HepG2 (cell line): ENCODE measurements at regions not wholly inside any gene's neighbourhood (a gene's known extent, or its start where the extent isn't known, plus 50 kb on each side); places are given as distances from the start of the nearest gene placed in this dataset.

Experiments
- ATAC-seq: fragments of 200-7000 bp; cut with Tn5 transposase; 3 replicates; pipeline ENCODE4 v1.9.1; 2020; ENCODE audit warnings: mild to moderate bottlenecking, moderate library complexity
- BruUV-seq: library from RNA; stranded (reverse); fragments of 400-500 nt; replicated peaks from 2 replicates; lab custom pipeline; 2021; lab: Mats Ljungman, UMichigan
- CTCF ChIA-PET: fragments of 300-600 bp; formaldehyde crosslinking; extraction: SDS; loops from one replicate; lab custom pipeline; 2021; ENCODE audit warnings: low total read pairs, inconsistent platforms, low intra/inter-chr PET ratio; lab: Yijun Ruan, JAX
- POLR2A ChIA-PET: fragments of 350-600 bp; sonication (Branson Sonifier 250); formaldehyde crosslinking; loops from one replicate; lab custom pipeline; 2020; ENCODE audit warnings: antibody characterized with exemption, inconsistent platforms; lab: Yijun Ruan, JAX
- DNase-seq: peaks from one replicate; pipeline ENCODE4 v3.0.0-alpha.2; 2015; ENCODE audit warnings: low spot score
- FAIRE-seq: peaks from 3 replicates; lab custom pipeline; 2011; peaks lifted over from hg19 to GRCh38; lab: Jason Lieb, UNC
- H2AFZ ChIP-seq: one replicate; pipeline ENCODE4 v1.6.1; 2011; ENCODE audit warnings: low read length, inconsistent platforms
- H3K27ac ChIP-seq: fragments of 300-600 bp; 3 replicates; pipeline ENCODE4 v1.8.0; 2011; ENCODE audit warnings: mixed run types, mild to moderate bottlenecking, mixed read lengths, low read length, inconsistent platforms; ENCODE audit not compliant: insufficient read depth; ENCODE audit errors: extremely low read length
- H3K27me3 ChIP-seq, 2 experiments: fragments of 200-600 bp in 1 of 2; 2 replicates in 1 of 2; 3 replicates in 1 of 2; pipeline versions ENCODE4 v1.6.0 to v1.8.0; 2011; ENCODE audit warnings: low read length in 2 of 2, mild to moderate bottlenecking in 2 of 2, moderate library complexity in 2 of 2, inconsistent platforms in 1 of 2; ENCODE audit not compliant: insufficient read depth in 2 of 2, control insufficient read depth in 1 of 2
- H3K36me3 ChIP-seq, 2 experiments: fragments of 200-600 bp in 1 of 2; replicated peaks in 1 of 2; 2 replicates in 1 of 2; 3 replicates in 1 of 2; pipeline versions ENCODE4 v1.5.1 to v1.8.0; 2011; ENCODE audit warnings: low read length in 2 of 2, inconsistent platforms in 1 of 2; ENCODE audit not compliant: insufficient read depth in 2 of 2, control insufficient read depth in 1 of 2
- H3K4me1 ChIP-seq: 2 replicates; pipeline ENCODE4 v1.5.1; 2012; ENCODE audit warnings: low read length, inconsistent platforms; ENCODE audit not compliant: insufficient read depth
- H3K4me2 ChIP-seq: 2 replicates; pipeline ENCODE4 v1.6.0; 2011; ENCODE audit warnings: low read depth, low read length, inconsistent platforms
- H3K4me3 ChIP-seq, 3 experiments: fragments of 200-600 bp in 1 of 3; sonication (generic), shearing (Covaris generic) in 1 of 3; replicated peaks in 1 of 3; 2 replicates each; pipeline ENCODE4 v1.5.1; 2011 to 2016; ENCODE audit warnings: low read length in 3 of 3, inconsistent platforms in 2 of 3, low read depth in 2 of 3, mild to moderate bottlenecking in 2 of 3, control low read depth in 1 of 3, mixed read lengths in 1 of 3; ENCODE audit not compliant: insufficient read depth in 1 of 3
- H3K79me2 ChIP-seq: one replicate; pipeline ENCODE4 v1.6.1; 2011; ENCODE audit warnings: low read length, inconsistent platforms; ENCODE audit not compliant: insufficient read depth
- H3K9ac ChIP-seq: 2 replicates; pipeline ENCODE4 v1.6.0; 2011; ENCODE audit warnings: mild to moderate bottlenecking, low read depth, low read length, inconsistent platforms; ENCODE audit not compliant: insufficient read depth
- H3K9me3 ChIP-seq: 2 replicates; pipeline ENCODE4 v1.5.1; 2012; ENCODE audit warnings: mild to moderate bottlenecking, low read length
- H4K20me1 ChIP-seq: 2 replicates; pipeline ENCODE4 v1.6.0; 2011; ENCODE audit warnings: inconsistent platforms, mild to moderate bottlenecking, low read length, moderate library complexity; ENCODE audit not compliant: insufficient read depth
- AHR ChIP-seq: IDR thresholded peaks from 2 replicates; pipeline ENCODE4 v1.6.1; 2018; ENCODE audit warnings: missing genetic modification reagents, missing compliant biosample characterization
- DNMT3B ChIP-seq: conservative IDR thresholded peaks from 2 replicates; pipeline ENCODE4 v1.6.1; 2016; ENCODE audit warnings: missing biosample characterization, control low read depth
- ELF1 ChIP-seq: sonication (generic); formaldehyde crosslinking; IDR thresholded peaks from 2 replicates; pipeline ENCODE4 v1.4.0; 2020; ENCODE audit warnings: missing genetic modification reagents
- FLYWCH1 ChIP-seq: sonication (generic); formaldehyde crosslinking; IDR thresholded peaks from 2 replicates; pipeline ENCODE4 v1.8.1; 2023; ENCODE audit warnings: mild to moderate bottlenecking, missing genetic modification reagents
- HES4 ChIP-seq: sonication (generic); formaldehyde crosslinking; IDR thresholded peaks from 2 replicates; pipeline ENCODE4 v1.9.0; 2021; ENCODE audit warnings: mild to moderate bottlenecking, missing genetic modification reagents, borderline replicate concordance
- HMG20A ChIP-seq: IDR thresholded peaks from 2 replicates; pipeline ENCODE4 v1.6.1; 2016; ENCODE audit warnings: borderline replicate concordance
- HNRNPUL1 ChIP-seq: fragments of 200-400 bp; formaldehyde crosslinking; IDR thresholded peaks from 2 replicates; pipeline ENCODE4 v1.6.1; 2017; ENCODE audit warnings: low read depth, mild to moderate bottlenecking, low read length, moderate library complexity
- MIER2 ChIP-seq: IDR thresholded peaks from 2 replicates; pipeline ENCODE4 v1.6.1; 2016; ENCODE audit warnings: missing biosample characterization, missing genetic modification reagents
- NFE2L2 ChIP-seq: fragments of 150-350 bp; IDR thresholded peaks from 2 replicates; pipeline ENCODE4 v1.6.1; 2014; ENCODE audit warnings: low read length
- NONO ChIP-seq, 2 experiments: fragments of 450-650 bp in 1 of 2; sonication (generic) in 1 of 2; formaldehyde crosslinking in 1 of 2; IDR thresholded peaks in 1 of 2; conservative IDR thresholded peaks in 1 of 2; 2 replicates each; pipeline versions ENCODE4 v1.6.1 to v1.8.0; 2017 to 2022; ENCODE audit warnings: mild to moderate bottlenecking in 1 of 2, missing genetic modification reagents in 1 of 2, moderate library complexity in 1 of 2
- NR2F1 ChIP-seq, 2 experiments: fragments of 450-650 bp in 1 of 2; formaldehyde crosslinking in 1 of 2; IDR thresholded peaks; 2 replicates each; pipeline versions ENCODE4 v1.5.0 to v1.6.1; 2016 to 2020; ENCODE audit warnings: mild to moderate bottlenecking in 1 of 2, missing compliant biosample characterization in 1 of 2, missing genetic modification reagents in 1 of 2, moderate library complexity in 1 of 2
- PHF21A ChIP-seq: sonication (generic); formaldehyde crosslinking; IDR thresholded peaks from 2 replicates; pipeline ENCODE4 v1.5.0; 2020; ENCODE audit warnings: mild to moderate bottlenecking, missing genetic modification reagents
- TOE1 ChIP-seq: sonication (generic); formaldehyde crosslinking; IDR thresholded peaks from 2 replicates; pipeline ENCODE4 v1.4.0; 2020; ENCODE audit warnings: mild to moderate bottlenecking, missing genetic modification reagents
- ZC3H13 ChIP-seq: sonication (generic); formaldehyde crosslinking; IDR thresholded peaks from 2 replicates; pipeline ENCODE4 v1.8.1; 2023; ENCODE audit warnings: mild to moderate bottlenecking, missing genetic modification reagents, moderate library complexity
- ZMYM4 ChIP-seq: sonication (generic); formaldehyde crosslinking; IDR thresholded peaks from 2 replicates; pipeline ENCODE4 v1.8.1; 2023; ENCODE audit warnings: mild to moderate bottlenecking, missing genetic modification reagents
- ZNF180 ChIP-seq: sonication (generic); formaldehyde crosslinking; IDR thresholded peaks from 2 replicates; pipeline ENCODE4 v1.4.0; 2020; ENCODE audit warnings: low read depth, missing genetic modification reagents, borderline replicate concordance
- ZNF251 ChIP-seq: sonication (generic); formaldehyde crosslinking; IDR thresholded peaks from 2 replicates; pipeline ENCODE4 v1.9.0; 2021; ENCODE audit warnings: mild to moderate bottlenecking, missing genetic modification reagents
- ZNF3 ChIP-seq: IDR thresholded peaks from 2 replicates; pipeline ENCODE4 v1.7.0; 2017; ENCODE audit warnings: inconsistent platforms
- ZNF30 ChIP-seq: sonication (generic); formaldehyde crosslinking; IDR thresholded peaks from 2 replicates; pipeline ENCODE4 v1.5.0; 2020; ENCODE audit warnings: mild to moderate bottlenecking, missing genetic modification reagents
- ZNF367 ChIP-seq: sonication (generic); formaldehyde crosslinking; IDR thresholded peaks from 2 replicates; pipeline ENCODE4 v1.4.0; 2020; ENCODE audit warnings: missing genetic modification reagents, borderline replicate concordance
- ZNF432 ChIP-seq: sonication (generic); formaldehyde crosslinking; IDR thresholded peaks from 2 replicates; pipeline ENCODE4 v1.5.0; 2020; ENCODE audit warnings: missing genetic modification reagents, mild to moderate bottlenecking, borderline replicate concordance
- in situ Hi-C: cut with HindIII; loops from 2 replicates; pipeline ENCODE4 v1.10.0; 2017; ENCODE audit warnings: low pct_unique_long_range_greater_than_20kb; ENCODE audit not compliant: extremely low pct_ligation_motif_present
- intact Hi-C: fragments of 100-400 bp; cut with micrococcal nuclease; formaldehyde crosslinking; loops from one replicate; pipeline ENCODE4 v1.10.0; 2022; ENCODE audit not compliant: unreplicated experiment
- TF ChIP-seq, protein P1 (sequence below): sonication (generic); formaldehyde crosslinking; IDR thresholded peaks from 2 replicates; pipeline ENCODE4 v1.9.0; 2022; ENCODE audit warnings: low read depth, missing genetic modification reagents
- TF ChIP-seq, protein P2 (sequence below): sonication (generic); formaldehyde crosslinking; IDR thresholded peaks from 2 replicates; pipeline ENCODE4 v1.5.1; 2020; ENCODE audit warnings: mild to moderate bottlenecking, missing genetic modification reagents, moderate library complexity

DNA sequence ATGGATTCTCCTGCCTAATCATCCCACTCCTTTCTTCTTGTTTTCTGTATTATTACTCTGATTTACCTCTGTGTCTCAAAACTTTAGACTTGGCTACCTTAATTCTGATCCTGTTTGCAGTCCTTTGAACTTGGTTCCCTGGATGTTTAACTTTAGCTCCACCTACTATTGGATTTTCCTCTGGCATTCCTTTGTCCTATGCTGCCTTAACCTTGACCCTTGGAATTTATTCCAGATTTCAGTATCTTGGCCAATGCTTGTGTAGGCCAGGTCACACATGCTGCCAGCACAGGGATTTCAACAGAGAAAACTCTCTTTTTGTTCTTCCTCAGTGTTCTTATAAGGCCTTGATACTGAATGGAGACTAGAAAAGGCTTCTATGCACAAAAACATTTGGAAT is 65.0 kb upstream of the DNAJC19 start:
- FAIRE-seq (peak; percentile 57), DNase-seq (peak; percentile 57), ATAC-seq (peak; percentile 94)
- Histone ChIP-seq H3K36me3 (no peaks in the 10 kb centered on the region), H3K79me2 (no peaks in the 10 kb centered on the region), H3K9ac (no peak overlapping the region), H3K27ac (no peak overlapping the region), H3K4me1 (peaks cover 18% of the 10 kb centered on the region), H3K27me3 (no peaks in the 10 kb centered on the region), H3K9me3 (no peaks in the 10 kb centered on the region), H4K20me1 (no peaks in the 10 kb centered on the region), H3K4me3 (no peak overlapping the region), H3K4me2 (no peak overlapping the region), H2AFZ (no peak overlapping the region)
- in situ Hi-C loops (no loop called here), intact Hi-C loops (no loop called here)
- ChIA-PET POLR2A (interaction anchor here (0.8 to 2.2 kb wide), 2 partner anchors 64 to 142 kb away, joined by 3 to 7 read pairs; partner anchors contain the start of gene FXR1), CTCF (no interaction called here)
- BruUV-seq = no TSS peak
- no peak for TF ChIP-seq ZNF367 (CRISPR knock-in tag)
- TF ChIP-seq AHR = no peak
- no peak for TF ChIP-seq NFE2L2
- no peak for TF ChIP-seq DNMT3B (CRISPR knock-in tag)
- no peak for TF ChIP-seq FLYWCH1 (CRISPR knock-in tag)
- no peak for TF ChIP-seq ZNF432 (CRISPR knock-in tag)
- TF ChIP-seq NONO (IDR thresholded peaks at IDR 0.05) = no peak
- no peak for TF ChIP-seq NONO (CRISPR knock-in tag; conservative IDR thresholded peaks at IDR 0.05)
- no peak for TF ChIP-seq TOE1 (CRISPR knock-in tag)
- TF ChIP-seq HNRNPUL1 = no peak
- TF ChIP-seq, protein P1, sequence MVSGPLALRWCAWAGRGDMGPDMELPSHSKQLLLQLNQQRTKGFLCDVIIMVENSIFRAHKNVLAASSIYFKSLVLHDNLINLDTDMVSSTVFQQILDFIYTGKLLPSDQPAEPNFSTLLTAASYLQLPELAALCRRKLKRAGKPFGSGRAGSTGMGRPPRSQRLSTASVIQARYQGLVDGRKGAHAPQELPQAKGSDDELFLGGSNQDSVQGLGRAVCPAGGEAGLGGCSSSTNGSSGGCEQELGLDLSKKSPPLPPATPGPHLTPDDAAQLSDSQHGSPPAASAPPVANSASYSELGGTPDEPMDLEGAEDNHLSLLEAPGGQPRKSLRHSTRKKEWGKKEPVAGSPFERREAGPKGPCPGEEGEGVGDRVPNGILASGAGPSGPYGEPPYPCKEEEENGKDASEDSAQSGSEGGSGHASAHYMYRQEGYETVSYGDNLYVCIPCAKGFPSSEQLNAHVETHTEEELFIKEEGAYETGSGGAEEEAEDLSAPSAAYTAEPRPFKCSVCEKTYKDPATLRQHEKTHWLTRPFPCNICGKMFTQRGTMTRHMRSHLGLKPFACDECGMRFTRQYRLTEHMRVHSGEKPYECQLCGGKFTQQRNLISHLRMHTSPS = no peak
- TF ChIP-seq ZC3H13 (CRISPR knock-in tag) = no peak
- peak; percentile 33; the same call in 1 of the 2 replicates for TF ChIP-seq ZMYM4 (CRISPR knock-in tag)
- no peak for TF ChIP-seq ZNF180
- TF ChIP-seq ZNF251 (CRISPR knock-in tag) = no peak
- TF ChIP-seq NR2F1 (CRISPR knock-in tag; IDR thresholded peaks at IDR 0.05) = peak; percentile 46 to 55; a peak in 1 of 4 replicates
- TF ChIP-seq HMG20A (CRISPR knock-in tag) = 0 out of 2 replicates have a peak, but pooled peaks have one; percentile 51
- no peak for TF ChIP-seq ZNF3 (CRISPR knock-in tag)
- TF ChIP-seq MIER2 (CRISPR knock-in tag) = no peak
- TF ChIP-seq, protein P2, sequence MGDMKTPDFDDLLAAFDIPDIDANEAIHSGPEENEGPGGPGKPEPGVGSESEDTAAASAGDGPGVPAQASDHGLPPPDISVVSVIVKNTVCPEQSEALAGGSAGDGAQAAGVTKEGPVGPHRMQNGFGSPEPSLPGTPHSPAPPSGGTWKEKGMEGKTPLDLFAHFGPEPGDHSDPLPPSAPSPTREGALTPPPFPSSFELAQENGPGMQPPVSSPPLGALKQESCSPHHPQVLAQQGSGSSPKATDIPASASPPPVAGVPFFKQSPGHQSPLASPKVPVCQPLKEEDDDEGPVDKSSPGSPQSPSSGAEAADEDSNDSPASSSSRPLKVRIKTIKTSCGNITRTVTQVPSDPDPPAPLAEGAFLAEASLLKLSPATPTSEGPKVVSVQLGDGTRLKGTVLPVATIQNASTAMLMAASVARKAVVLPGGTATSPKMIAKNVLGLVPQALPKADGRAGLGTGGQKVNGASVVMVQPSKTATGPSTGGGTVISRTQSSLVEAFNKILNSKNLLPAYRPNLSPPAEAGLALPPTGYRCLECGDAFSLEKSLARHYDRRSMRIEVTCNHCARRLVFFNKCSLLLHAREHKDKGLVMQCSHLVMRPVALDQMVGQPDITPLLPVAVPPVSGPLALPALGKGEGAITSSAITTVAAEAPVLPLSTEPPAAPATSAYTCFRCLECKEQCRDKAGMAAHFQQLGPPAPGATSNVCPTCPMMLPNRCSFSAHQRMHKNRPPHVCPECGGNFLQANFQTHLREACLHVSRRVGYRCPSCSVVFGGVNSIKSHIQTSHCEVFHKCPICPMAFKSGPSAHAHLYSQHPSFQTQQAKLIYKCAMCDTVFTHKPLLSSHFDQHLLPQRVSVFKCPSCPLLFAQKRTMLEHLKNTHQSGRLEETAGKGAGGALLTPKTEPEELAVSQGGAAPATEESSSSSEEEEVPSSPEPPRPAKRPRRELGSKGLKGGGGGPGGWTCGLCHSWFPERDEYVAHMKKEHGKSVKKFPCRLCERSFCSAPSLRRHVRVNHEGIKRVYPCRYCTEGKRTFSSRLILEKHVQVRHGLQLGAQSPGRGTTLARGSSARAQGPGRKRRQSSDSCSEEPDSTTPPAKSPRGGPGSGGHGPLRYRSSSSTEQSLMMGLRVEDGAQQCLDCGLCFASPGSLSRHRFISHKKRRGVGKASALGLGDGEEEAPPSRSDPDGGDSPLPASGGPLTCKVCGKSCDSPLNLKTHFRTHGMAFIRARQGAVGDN = no peak
- no peak for TF ChIP-seq ELF1 (CRISPR knock-in tag)
- no peak for TF ChIP-seq PHF21A (CRISPR knock-in tag)
- no peak for TF ChIP-seq HES4 (CRISPR knock-in tag)
- no peak for TF ChIP-seq ZNF30 (CRISPR knock-in tag)
